ENCODE measurements at regions not wholly inside any gene's neighbourhood (a gene's known extent, or its start where the extent isn't known, plus 50 kb on each side); places are given as distances from the start of the nearest gene placed in this dataset.

DNA sequence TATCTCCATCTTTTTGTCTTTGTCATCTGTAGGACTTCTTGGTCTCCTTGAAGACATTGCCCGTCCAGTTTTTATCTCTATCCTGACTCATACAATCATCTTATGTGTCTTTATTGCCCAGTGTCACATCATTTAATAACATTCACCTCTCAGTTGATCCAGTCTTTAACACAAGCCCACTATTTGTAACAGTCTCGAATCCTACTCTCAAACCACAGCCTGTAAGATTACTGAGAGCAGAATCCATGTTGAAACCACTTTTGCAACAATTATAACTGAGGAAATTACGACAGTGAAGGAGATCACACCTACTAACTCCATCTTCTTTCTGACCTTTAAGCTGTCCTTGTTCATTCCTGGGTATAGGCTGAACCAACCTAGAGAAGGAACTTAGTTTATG is 1206.0 kb upstream of the ZEB2 start:
- TF ChIP-seq, protein P1, sequence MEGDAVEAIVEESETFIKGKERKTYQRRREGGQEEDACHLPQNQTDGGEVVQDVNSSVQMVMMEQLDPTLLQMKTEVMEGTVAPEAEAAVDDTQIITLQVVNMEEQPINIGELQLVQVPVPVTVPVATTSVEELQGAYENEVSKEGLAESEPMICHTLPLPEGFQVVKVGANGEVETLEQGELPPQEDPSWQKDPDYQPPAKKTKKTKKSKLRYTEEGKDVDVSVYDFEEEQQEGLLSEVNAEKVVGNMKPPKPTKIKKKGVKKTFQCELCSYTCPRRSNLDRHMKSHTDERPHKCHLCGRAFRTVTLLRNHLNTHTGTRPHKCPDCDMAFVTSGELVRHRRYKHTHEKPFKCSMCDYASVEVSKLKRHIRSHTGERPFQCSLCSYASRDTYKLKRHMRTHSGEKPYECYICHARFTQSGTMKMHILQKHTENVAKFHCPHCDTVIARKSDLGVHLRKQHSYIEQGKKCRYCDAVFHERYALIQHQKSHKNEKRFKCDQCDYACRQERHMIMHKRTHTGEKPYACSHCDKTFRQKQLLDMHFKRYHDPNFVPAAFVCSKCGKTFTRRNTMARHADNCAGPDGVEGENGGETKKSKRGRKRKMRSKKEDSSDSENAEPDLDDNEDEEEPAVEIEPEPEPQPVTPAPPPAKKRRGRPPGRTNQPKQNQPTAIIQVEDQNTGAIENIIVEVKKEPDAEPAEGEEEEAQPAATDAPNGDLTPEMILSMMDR (tag by site-specific recombination; IDR thresholded peaks at IDR 0.05), result no peak
- TF ChIP-seq ZNF214 (tag by site-specific recombination; IDR thresholded peaks at IDR 0.05; ENCODE audit: borderline replicate concordance), result no peak
- no peak for TF ChIP-seq ZNF660 (tag by site-specific recombination; IDR thresholded peaks at IDR 0.05)
- TF ChIP-seq KLF8 (tag by site-specific recombination; IDR thresholded peaks at IDR 0.05), result no peak
- TF ChIP-seq, protein P2, sequence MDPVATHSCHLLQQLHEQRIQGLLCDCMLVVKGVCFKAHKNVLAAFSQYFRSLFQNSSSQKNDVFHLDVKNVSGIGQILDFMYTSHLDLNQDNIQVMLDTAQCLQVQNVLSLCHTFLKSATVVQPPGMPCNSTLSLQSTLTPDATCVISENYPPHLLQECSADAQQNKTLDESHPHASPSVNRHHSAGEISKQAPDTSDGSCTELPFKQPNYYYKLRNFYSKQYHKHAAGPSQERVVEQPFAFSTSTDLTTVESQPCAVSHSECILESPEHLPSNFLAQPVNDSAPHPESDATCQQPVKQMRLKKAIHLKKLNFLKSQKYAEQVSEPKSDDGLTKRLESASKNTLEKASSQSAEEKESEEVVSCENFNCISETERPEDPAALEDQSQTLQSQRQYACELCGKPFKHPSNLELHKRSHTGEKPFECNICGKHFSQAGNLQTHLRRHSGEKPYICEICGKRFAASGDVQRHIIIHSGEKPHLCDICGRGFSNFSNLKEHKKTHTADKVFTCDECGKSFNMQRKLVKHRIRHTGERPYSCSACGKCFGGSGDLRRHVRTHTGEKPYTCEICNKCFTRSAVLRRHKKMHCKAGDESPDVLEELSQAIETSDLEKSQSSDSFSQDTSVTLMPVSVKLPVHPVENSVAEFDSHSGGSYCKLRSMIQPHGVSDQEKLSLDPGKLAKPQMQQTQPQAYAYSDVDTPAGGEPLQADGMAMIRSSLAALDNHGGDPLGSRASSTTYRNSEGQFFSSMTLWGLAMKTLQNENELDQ (tag by site-specific recombination; IDR thresholded peaks at IDR 0.05; ENCODE audit: low read depth), result no peak
- no peak for TF ChIP-seq ZFP37 (tag by site-specific recombination; IDR thresholded peaks at IDR 0.05)
- TF ChIP-seq ZEB2 (tag by site-specific recombination; IDR thresholded peaks at IDR 0.05), result no peak
- no peak for TF ChIP-seq PRDM1 (tag by site-specific recombination; IDR thresholded peaks at IDR 0.05)

Measured in HEK293 (cell line).